Suppressor macrophage (primary cell): ENCODE measurements at regions not wholly inside any gene's neighbourhood (a gene's known extent, or its start where the extent isn't known, plus 50 kb on each side); places are given as distances from the start of the nearest gene placed in this dataset.
A peak's percentile ranks its signal among the peaks of the same experiment; 100 is the strongest.
"Not testable (repeated sequence)": the region's sequence is repeated elsewhere in the genome, so short reads cannot be mapped to it uniquely, and the experiment has no call there.

Experiments
- DNase-seq, 4 experiments: peaks; one replicate each; pipeline ENCODE4 v3.0.0-alpha.2; 2020 to 2022

GRCh38 chr5:104538734-104539133, 976.1 kb upstream of the NUDT12 start:
- no peak for DNase-seq

GRCh38 chr5:104533498-104533897, 970.9 kb upstream of the NUDT12 start:
- DNase-seq, result no peak

- no peak for DNase-seq
Measured at GRCh38 chr5:104526866-104527265, 964.3 kb upstream of the NUDT12 start.

GRCh38 chr5:104513640-104514072, 951.1 kb upstream of the NUDT12 start:
- DNase-seq, result no peak

GRCh38 chr5:104513121-104513602, 950.6 kb upstream of the NUDT12 start:
- DNase-seq, result no peak

- no peak for DNase-seq
Measured at GRCh38 chr5:104512063-104512825, 949.7 kb upstream of the NUDT12 start.

- DNase-seq, result no peak
Measured at GRCh38 chr5:104498281-104498680, 935.7 kb upstream of the NUDT12 start.

GRCh38 chr5:104494083-104494482, 931.5 kb upstream of the NUDT12 start:
- no peak for DNase-seq

GRCh38 chr5:104472811-104473210, 910.2 kb upstream of the NUDT12 start:
- DNase-seq, result no peak

- no peak for DNase-seq
Measured at GRCh38 chr5:104456122-104456521, 893.5 kb upstream of the NUDT12 start.

- DNase-seq, result no peak
Measured at GRCh38 chr5:104452550-104452949, 890.0 kb upstream of the NUDT12 start.

- not testable (repeated sequence) for DNase-seq
Measured at GRCh38 chr5:104451911-104452310, 889.3 kb upstream of the NUDT12 start.

- no peak for DNase-seq
Measured at GRCh38 chr5:104444656-104445055, 882.1 kb upstream of the NUDT12 start.

GRCh38 chr5:104443706-104444105, 881.1 kb upstream of the NUDT12 start:
- DNase-seq, result no peak

- DNase-seq, result no peak
Measured at GRCh38 chr5:104431981-104432380, 869.4 kb upstream of the NUDT12 start.

GRCh38 chr5:104431002-104431620, 868.5 kb upstream of the NUDT12 start:
- DNase-seq, result no peak

GRCh38 chr5:104429911-104430310, 867.3 kb upstream of the NUDT12 start:
- no peak for DNase-seq

- DNase-seq, result no peak
Measured at GRCh38 chr5:104421431-104421830, 858.8 kb upstream of the NUDT12 start.

- no peak for DNase-seq
Measured at GRCh38 chr5:104418056-104418455, 855.5 kb upstream of the NUDT12 start.

- DNase-seq, result peak; percentile 1 to 18 (median 9)
Measured at GRCh38 chr5:104412649-104413240, 850.2 kb upstream of the NUDT12 start.

- DNase-seq, result no peak
Measured at GRCh38 chr5:104400941-104401340, 838.4 kb upstream of the NUDT12 start.

- DNase-seq, result no peak
Measured at GRCh38 chr5:104385906-104386305, 823.3 kb upstream of the NUDT12 start.

- no peak for DNase-seq
Measured at GRCh38 chr5:104375345-104375744, 812.8 kb upstream of the NUDT12 start.

GRCh38 chr5:104372796-104373195, 810.2 kb upstream of the NUDT12 start:
- no peak for DNase-seq
